ENCODE measurements at regions not wholly inside any gene's neighbourhood (a gene's known extent, or its start where the extent isn't known, plus 50 kb on each side); places are given as distances from the start of the nearest gene placed in this dataset.

DNA sequence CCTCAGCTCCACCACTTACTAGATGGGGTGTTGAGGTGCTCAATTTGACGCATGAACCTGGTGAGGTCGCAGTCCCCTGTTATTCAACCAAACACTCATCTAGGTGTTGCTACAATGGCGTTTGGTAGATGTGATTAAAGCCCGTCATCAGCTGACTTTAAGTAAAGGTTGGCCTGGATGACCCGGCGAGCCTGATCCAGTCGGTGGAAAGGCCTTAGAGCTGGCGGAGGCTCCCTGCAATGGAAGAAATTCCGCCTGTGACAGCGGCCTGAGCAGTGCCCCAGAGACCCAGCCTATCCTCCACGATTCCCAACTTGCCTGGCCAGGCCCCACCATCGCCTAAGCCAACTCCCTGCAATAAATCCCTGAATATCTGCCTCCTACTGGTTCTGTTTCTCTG is 171.4 kb downstream of the BMP7 start:
- Histone ChIP-seq H4K5ac (ENCODE audit: insufficient read length, low read depth, low read length) (no peak overlapping the region), H4K91ac (ENCODE audit: insufficient read length, low read depth, low read length) (no peak overlapping the region), H3K14ac (ENCODE audit: insufficient read depth, low read length) (no peak overlapping the region), H3K18ac (ENCODE audit: insufficient read length, low read depth, low read length) (no peak overlapping the region), H4K20me1 (ENCODE audit: control insufficient read depth, insufficient read depth, insufficient read length) (no peaks in the 10 kb centered on the region), H3T11ph (ENCODE audit: low read length) (no peak overlapping the region), H2BK12ac (ENCODE audit: insufficient read length, low read depth, low read length) (no peak overlapping the region), H3K79me1 (ENCODE audit: insufficient read depth, low read depth, low read length, poor library complexity, severe bottlenecking) (no peaks in the 10 kb centered on the region), H2AFZ (ENCODE audit: low read length) (no peak overlapping the region), H2BK15ac (ENCODE audit: low read depth, low read length) (no peak overlapping the region), H2BK5ac (ENCODE audit: insufficient read length, low read length) (no peak overlapping the region), H3K79me2 (ENCODE audit: insufficient read depth, low read length) (no peaks in the 10 kb centered on the region), H4K8ac (replicated peaks; ENCODE audit: insufficient read length, low read depth, low read length) (no peak overlapping the region), H2BK20ac (ENCODE audit: low read depth, low read length, poor library complexity, severe bottlenecking) (no peak overlapping the region), H3K56ac (ENCODE audit: insufficient read length, low read depth, low read length) (no peak overlapping the region), H3K9me3 (ENCODE audit: control insufficient read depth, low read depth, low read length) (no peaks in the 10 kb centered on the region), H3K4me1 (ENCODE audit: insufficient read depth, low read length) (no peaks in the 10 kb centered on the region), H3K4ac (ENCODE audit: low read depth, low read length) (no peak overlapping the region), H3K23ac (ENCODE audit: insufficient read length, low read depth, low read length) (no peak overlapping the region), H3K23me2 (ENCODE audit: insufficient read length, low read depth, low read length, poor library complexity, severe bottlenecking) (no peaks in the 10 kb centered on the region), H3K27ac (ENCODE audit: insufficient read length, low read depth, low read length) (no peak overlapping the region), H2BK120ac (ENCODE audit: low read depth, low read length, poor library complexity, severe bottlenecking) (no peak overlapping the region), H2AK5ac (ENCODE audit: insufficient read length, low read length) (no peak overlapping the region), H3K4me2 (ENCODE audit: insufficient read depth, insufficient read length, low read length) (no peak overlapping the region), H3K9ac (ENCODE audit: extremely low read depth, insufficient read length, low read length) (no peak overlapping the region), H3K27me3 (ENCODE audit: insufficient read depth, low read length) (no peaks in the 10 kb centered on the region; the same call in 1 of the 2 replicates)
- WGBS (ENCODE audit: extremely low coverage, insufficient read length, low lambda C conversion rate), result no CpG with 5 or more reads among the region's 12 CpGs
- TF ChIP-seq, protein P1, sequence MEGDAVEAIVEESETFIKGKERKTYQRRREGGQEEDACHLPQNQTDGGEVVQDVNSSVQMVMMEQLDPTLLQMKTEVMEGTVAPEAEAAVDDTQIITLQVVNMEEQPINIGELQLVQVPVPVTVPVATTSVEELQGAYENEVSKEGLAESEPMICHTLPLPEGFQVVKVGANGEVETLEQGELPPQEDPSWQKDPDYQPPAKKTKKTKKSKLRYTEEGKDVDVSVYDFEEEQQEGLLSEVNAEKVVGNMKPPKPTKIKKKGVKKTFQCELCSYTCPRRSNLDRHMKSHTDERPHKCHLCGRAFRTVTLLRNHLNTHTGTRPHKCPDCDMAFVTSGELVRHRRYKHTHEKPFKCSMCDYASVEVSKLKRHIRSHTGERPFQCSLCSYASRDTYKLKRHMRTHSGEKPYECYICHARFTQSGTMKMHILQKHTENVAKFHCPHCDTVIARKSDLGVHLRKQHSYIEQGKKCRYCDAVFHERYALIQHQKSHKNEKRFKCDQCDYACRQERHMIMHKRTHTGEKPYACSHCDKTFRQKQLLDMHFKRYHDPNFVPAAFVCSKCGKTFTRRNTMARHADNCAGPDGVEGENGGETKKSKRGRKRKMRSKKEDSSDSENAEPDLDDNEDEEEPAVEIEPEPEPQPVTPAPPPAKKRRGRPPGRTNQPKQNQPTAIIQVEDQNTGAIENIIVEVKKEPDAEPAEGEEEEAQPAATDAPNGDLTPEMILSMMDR (conservative IDR thresholded peaks at IDR 0.05), result no peak
- Mint-ChIP-seq H3K27ac (peak overlapping the region in 1 of 3 experiments; percentile 30; a peak in 2 of 7 replicates), H3K4me1 (peaks cover 11 to 21% of the 10 kb centered on the region in 2 experiments), H3K27me3 (ENCODE audit: low read depth) (peaks cover 35% of the 10 kb centered on the region), H3K4me3 (no peak overlapping the region), H3K36me3 (ENCODE audit: insufficient read depth in 1 of 3, low read depth in 3 of 3) (no peaks in the 10 kb centered on the region; a peak in 1 of 7 replicates), H3K9me3 (peaks cover 0 to 10% of the 10 kb centered on the region in 2 experiments; a peak in 1 of 5 replicates)
- DNase-seq, result no peak
